ENCODE measurements at regions not wholly inside any gene's neighbourhood (a gene's known extent, or its start where the extent isn't known, plus 50 kb on each side); places are given as distances from the start of the nearest gene placed in this dataset.

- DNase-seq (no peak), ATAC-seq (ENCODE audit: low read depth) (no peak)
- TF ChIP-seq CTCF (IDR thresholded peaks at IDR 0.05), result no peak
- no peaks in the 10 kb centered on the region for H3K36me3 Mint-ChIP-seq (ENCODE audit: low read depth)
- intact Hi-C loops (cut with micrococcal nuclease), result no loop called here
- H3K27ac Mint-ChIP-seq, result no peak overlapping the region
- H3K9me3 Mint-ChIP-seq, result peaks cover under 1% of the 10 kb centered on the region
- CTCF ChIA-PET, result no interaction called here
- no peak overlapping the region for H3K4me3 Mint-ChIP-seq
- POLR2A ChIA-PET, result no interaction called here
- no peaks in the 10 kb centered on the region for H3K4me1 Mint-ChIP-seq
- H3K27me3 Mint-ChIP-seq, result no peaks in the 10 kb centered on the region
These were observed 250.9 kb upstream of the TMEM72 start for GRCh38 chr10:44660271-44660670.

GRCh38 chr10:44662051-44662450 lies 249.1 kb upstream of the TMEM72 start:
- Mint-ChIP-seq H3K4me1 (no peaks in the 10 kb centered on the region), H3K27ac (no peak overlapping the region), H3K9me3 (no peaks in the 10 kb centered on the region), H3K4me3 (no peak overlapping the region), H3K36me3 (ENCODE audit: low read depth) (no peaks in the 10 kb centered on the region), H3K27me3 (no peaks in the 10 kb centered on the region)
- intact Hi-C loops (cut with micrococcal nuclease), result no loop called here
- DNase-seq, result no peak
- no peak for TF ChIP-seq CTCF (IDR thresholded peaks at IDR 0.05)
- CTCF ChIA-PET, result no interaction called here
- ATAC-seq (ENCODE audit: low read depth), result no peak
- POLR2A ChIA-PET, result no interaction called here

GRCh38 chr10:44668336-44668735 lies 242.8 kb upstream of the TMEM72 start:
- CTCF ChIA-PET, result no interaction called here
- no peak for TF ChIP-seq CTCF (IDR thresholded peaks at IDR 0.05)
- Mint-ChIP-seq H3K27me3 (no peaks in the 10 kb centered on the region), H3K36me3 (ENCODE audit: low read depth) (no peaks in the 10 kb centered on the region), H3K27ac (no peak overlapping the region), H3K4me1 (no peaks in the 10 kb centered on the region), H3K4me3 (no peak overlapping the region), H3K9me3 (no peaks in the 10 kb centered on the region)
- DNase-seq (no peak), ATAC-seq (ENCODE audit: low read depth) (no peak)
- intact Hi-C loops (cut with micrococcal nuclease), result no loop called here
- POLR2A ChIA-PET, result no interaction called here

GRCh38 chr10:44671319-44671718 lies 239.8 kb upstream of the TMEM72 start:
- CTCF ChIA-PET, result no interaction called here
- intact Hi-C loops (cut with micrococcal nuclease), result no loop called here
- Mint-ChIP-seq H3K4me1 (no peaks in the 10 kb centered on the region), H3K4me3 (no peak overlapping the region), H3K36me3 (ENCODE audit: low read depth) (no peaks in the 10 kb centered on the region), H3K27me3 (no peaks in the 10 kb centered on the region), H3K27ac (no peak overlapping the region), H3K9me3 (no peaks in the 10 kb centered on the region)
- POLR2A ChIA-PET, result no interaction called here
- ATAC-seq (ENCODE audit: low read depth) (no peak), DNase-seq (no peak)
- TF ChIP-seq CTCF (IDR thresholded peaks at IDR 0.05), result no peak

GRCh38 chr10:44673245-44673983 lies 237.7 kb upstream of the TMEM72 start:
- H3K27ac Mint-ChIP-seq, result no peak overlapping the region
- intact Hi-C loops (cut with micrococcal nuclease), result no loop called here
- H3K27me3 Mint-ChIP-seq, result no peaks in the 10 kb centered on the region
- ATAC-seq (ENCODE audit: low read depth) (no peak), DNase-seq (no peak)
- H3K36me3 Mint-ChIP-seq (ENCODE audit: low read depth), result no peaks in the 10 kb centered on the region
- no peak for TF ChIP-seq CTCF (IDR thresholded peaks at IDR 0.05)
- no peak overlapping the region for H3K4me3 Mint-ChIP-seq
- no peaks in the 10 kb centered on the region for H3K9me3 Mint-ChIP-seq
- H3K4me1 Mint-ChIP-seq, result no peaks in the 10 kb centered on the region
- CTCF ChIA-PET, result no interaction called here
- POLR2A ChIA-PET, result no interaction called here

Data from activated B cell treated with CpG ODN at 0.5 μM for 24 hours (primary cell).